ENCODE measurements at regions not wholly inside any gene's neighbourhood (a gene's known extent, or its start where the extent isn't known, plus 50 kb on each side); places are given as distances from the start of the nearest gene placed in this dataset.

GRCh38 chr11:41917900-41918299, 458.4 kb upstream of the LRRC4C start:
- no peak overlapping the region for H2AFZ ChIP-seq (ENCODE audit: low read depth, low read length)
- no peak overlapping the region for H3K4me3 ChIP-seq (ENCODE audit: low read length)
- no peaks in the 10 kb centered on the region for H3K9me3 ChIP-seq (ENCODE audit: low read length)
- H3K27me3 ChIP-seq (ENCODE audit: insufficient read depth, low read length): no peaks in the 10 kb centered on the region
- no peaks in the 10 kb centered on the region for H3K4me1 ChIP-seq (ENCODE audit: insufficient read depth, low read length)
- no peaks in the 10 kb centered on the region for H3K36me3 ChIP-seq (ENCODE audit: insufficient read depth, low read length)

GRCh38 chr11:41920374-41920773, 460.9 kb upstream of the LRRC4C start:
- Histone ChIP-seq H3K4me3 (ENCODE audit: low read length) (no peak overlapping the region), H2AFZ (ENCODE audit: low read depth, low read length) (no peak overlapping the region), H3K27me3 (ENCODE audit: insufficient read depth, low read length) (no peaks in the 10 kb centered on the region), H3K36me3 (ENCODE audit: insufficient read depth, low read length) (no peaks in the 10 kb centered on the region), H3K9me3 (ENCODE audit: low read length) (no peaks in the 10 kb centered on the region), H3K4me1 (ENCODE audit: insufficient read depth, low read length) (no peaks in the 10 kb centered on the region)

- Histone ChIP-seq H3K9me3 (ENCODE audit: low read length) (no peaks in the 10 kb centered on the region), H3K4me3 (ENCODE audit: low read length) (no peak overlapping the region), H2AFZ (ENCODE audit: low read depth, low read length) (no peak overlapping the region), H3K4me1 (ENCODE audit: insufficient read depth, low read length) (no peaks in the 10 kb centered on the region), H3K27me3 (ENCODE audit: insufficient read depth, low read length) (no peaks in the 10 kb centered on the region), H3K36me3 (ENCODE audit: insufficient read depth, low read length) (no peaks in the 10 kb centered on the region)
These were observed 462.4 kb upstream of the LRRC4C start for GRCh38 chr11:41921746-41922390.

- Histone ChIP-seq H3K4me1 (ENCODE audit: insufficient read depth, low read length) (no peaks in the 10 kb centered on the region), H3K27me3 (ENCODE audit: insufficient read depth, low read length) (no peaks in the 10 kb centered on the region), H3K36me3 (ENCODE audit: insufficient read depth, low read length) (no peaks in the 10 kb centered on the region), H2AFZ (ENCODE audit: low read depth, low read length) (no peak overlapping the region), H3K9me3 (ENCODE audit: low read length) (no peaks in the 10 kb centered on the region), H3K4me3 (ENCODE audit: low read length) (no peak overlapping the region)
These were observed 466.9 kb upstream of the LRRC4C start for GRCh38 chr11:41926339-41926738.

GRCh38 chr11:41935241-41935640, 475.8 kb upstream of the LRRC4C start:
- Histone ChIP-seq H3K9me3 (ENCODE audit: low read length) (no peaks in the 10 kb centered on the region), H3K4me1 (ENCODE audit: insufficient read depth, low read length) (no peaks in the 10 kb centered on the region), H3K27me3 (ENCODE audit: insufficient read depth, low read length) (no peaks in the 10 kb centered on the region), H3K36me3 (ENCODE audit: insufficient read depth, low read length) (no peaks in the 10 kb centered on the region), H2AFZ (ENCODE audit: low read depth, low read length) (no peak overlapping the region), H3K4me3 (ENCODE audit: low read length) (no peak overlapping the region)

GRCh38 chr11:41935795-41936194, 476.3 kb upstream of the LRRC4C start:
- no peaks in the 10 kb centered on the region for H3K9me3 ChIP-seq (ENCODE audit: low read length)
- no peak overlapping the region for H3K4me3 ChIP-seq (ENCODE audit: low read length)
- no peaks in the 10 kb centered on the region for H3K36me3 ChIP-seq (ENCODE audit: insufficient read depth, low read length)
- no peak overlapping the region for H2AFZ ChIP-seq (ENCODE audit: low read depth, low read length)
- H3K4me1 ChIP-seq (ENCODE audit: insufficient read depth, low read length): no peaks in the 10 kb centered on the region
- no peaks in the 10 kb centered on the region for H3K27me3 ChIP-seq (ENCODE audit: insufficient read depth, low read length)

GRCh38 chr11:41943656-41944055, 484.2 kb upstream of the LRRC4C start:
- Histone ChIP-seq H2AFZ (ENCODE audit: low read depth, low read length) (no peak overlapping the region), H3K27me3 (ENCODE audit: insufficient read depth, low read length) (no peaks in the 10 kb centered on the region), H3K4me3 (ENCODE audit: low read length) (no peak overlapping the region), H3K36me3 (ENCODE audit: insufficient read depth, low read length) (no peaks in the 10 kb centered on the region), H3K4me1 (ENCODE audit: insufficient read depth, low read length) (no peaks in the 10 kb centered on the region), H3K9me3 (ENCODE audit: low read length) (no peaks in the 10 kb centered on the region)

GRCh38 chr11:41947392-41947791, 487.9 kb upstream of the LRRC4C start:
- Histone ChIP-seq H3K36me3 (ENCODE audit: insufficient read depth, low read length) (no peaks in the 10 kb centered on the region), H3K4me1 (ENCODE audit: insufficient read depth, low read length) (no peaks in the 10 kb centered on the region), H2AFZ (ENCODE audit: low read depth, low read length) (no peak overlapping the region), H3K4me3 (ENCODE audit: low read length) (no peak overlapping the region), H3K9me3 (ENCODE audit: low read length) (no peaks in the 10 kb centered on the region), H3K27me3 (ENCODE audit: insufficient read depth, low read length) (no peaks in the 10 kb centered on the region)

- Histone ChIP-seq H3K9me3 (ENCODE audit: low read length) (no peaks in the 10 kb centered on the region), H2AFZ (ENCODE audit: low read depth, low read length) (no peak overlapping the region), H3K27me3 (ENCODE audit: insufficient read depth, low read length) (no peaks in the 10 kb centered on the region), H3K4me3 (ENCODE audit: low read length) (no peak overlapping the region), H3K36me3 (ENCODE audit: insufficient read depth, low read length) (no peaks in the 10 kb centered on the region), H3K4me1 (ENCODE audit: insufficient read depth, low read length) (no peaks in the 10 kb centered on the region)
These were observed 491.2 kb upstream of the LRRC4C start for GRCh38 chr11:41950470-41951143.

- no peaks in the 10 kb centered on the region for H3K4me1 ChIP-seq (ENCODE audit: insufficient read depth, low read length)
- no peaks in the 10 kb centered on the region for H3K9me3 ChIP-seq (ENCODE audit: low read length)
- no peak overlapping the region for H3K4me3 ChIP-seq (ENCODE audit: low read length)
- H3K27me3 ChIP-seq (ENCODE audit: insufficient read depth, low read length): no peaks in the 10 kb centered on the region
- H3K36me3 ChIP-seq (ENCODE audit: insufficient read depth, low read length): no peaks in the 10 kb centered on the region
- H2AFZ ChIP-seq (ENCODE audit: low read depth, low read length): no peak overlapping the region
These were observed 494.6 kb upstream of the LRRC4C start for GRCh38 chr11:41954034-41954433.

GRCh38 chr11:41955066-41955465, 495.6 kb upstream of the LRRC4C start:
- no peaks in the 10 kb centered on the region for H3K9me3 ChIP-seq (ENCODE audit: low read length)
- H3K4me1 ChIP-seq (ENCODE audit: insufficient read depth, low read length): no peaks in the 10 kb centered on the region
- H3K36me3 ChIP-seq (ENCODE audit: insufficient read depth, low read length): no peaks in the 10 kb centered on the region
- H3K4me3 ChIP-seq (ENCODE audit: low read length): no peak overlapping the region
- H3K27me3 ChIP-seq (ENCODE audit: insufficient read depth, low read length): no peaks in the 10 kb centered on the region
- no peak overlapping the region for H2AFZ ChIP-seq (ENCODE audit: low read depth, low read length)

GRCh38 chr11:41955635-41956400, 496.4 kb upstream of the LRRC4C start:
- no peak overlapping the region for H3K4me3 ChIP-seq (ENCODE audit: low read length)
- no peaks in the 10 kb centered on the region for H3K4me1 ChIP-seq (ENCODE audit: insufficient read depth, low read length)
- H3K36me3 ChIP-seq (ENCODE audit: insufficient read depth, low read length): no peaks in the 10 kb centered on the region
- H3K27me3 ChIP-seq (ENCODE audit: insufficient read depth, low read length): no peaks in the 10 kb centered on the region
- no peak overlapping the region for H2AFZ ChIP-seq (ENCODE audit: low read depth, low read length)
- no peaks in the 10 kb centered on the region for H3K9me3 ChIP-seq (ENCODE audit: low read length)

- Histone ChIP-seq H3K36me3 (ENCODE audit: insufficient read depth, low read length) (no peaks in the 10 kb centered on the region), H2AFZ (ENCODE audit: low read depth, low read length) (no peak overlapping the region), H3K4me1 (ENCODE audit: insufficient read depth, low read length) (no peaks in the 10 kb centered on the region), H3K27me3 (ENCODE audit: insufficient read depth, low read length) (no peaks in the 10 kb centered on the region), H3K9me3 (ENCODE audit: low read length) (no peaks in the 10 kb centered on the region), H3K4me3 (ENCODE audit: low read length) (no peak overlapping the region)
These were observed 504.0 kb upstream of the LRRC4C start for GRCh38 chr11:41963406-41963805.
